ENCODE measurements at regions not wholly inside any gene's neighbourhood (a gene's known extent, or its start where the extent isn't known, plus 50 kb on each side); places are given as distances from the start of the nearest gene placed in this dataset.

DNA sequence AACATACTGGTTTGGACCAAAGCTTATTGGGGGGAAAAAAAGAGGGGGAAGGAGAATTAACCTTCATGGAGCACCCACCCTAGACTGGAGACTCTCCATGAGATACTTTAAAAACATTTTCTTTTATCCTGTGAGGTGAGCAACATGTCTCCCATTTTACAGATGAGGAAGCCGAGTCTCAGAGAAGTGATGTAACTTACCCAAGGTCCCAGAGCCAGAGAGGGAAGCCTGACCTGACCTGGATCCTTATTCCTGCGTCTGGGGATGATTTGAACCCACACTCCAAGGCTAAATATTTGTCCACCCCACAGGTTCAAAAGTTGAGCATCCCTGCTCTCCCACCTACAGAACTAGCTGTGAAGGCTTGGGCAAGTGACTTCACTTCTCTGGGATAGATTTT is 137.9 kb upstream of the JUN start:
- Mint-ChIP-seq H3K36me3 (ENCODE audit: low read depth) (no peaks in the 10 kb centered on the region), H3K4me3 (no peak overlapping the region), H3K9me3 (ENCODE audit: low read depth) (no peaks in the 10 kb centered on the region), H3K4me1 (peaks cover 12% of the 10 kb centered on the region), H3K27ac (no peak overlapping the region), H3K27me3 (peaks cover 2% of the 10 kb centered on the region)
- ChIA-PET CTCF (no interaction called here), POLR2A (no interaction called here)
- DNase-seq (no peak), ATAC-seq (no peak)
- intact Hi-C loops (cut with DNase I, micrococcal nuclease): no loop called here

- H3K9me3 Mint-ChIP-seq (ENCODE audit: low read depth): no peaks in the 10 kb centered on the region
- ATAC-seq: peak; percentile 99
- intact Hi-C loops (cut with DNase I, micrococcal nuclease): no loop called here
- POLR2A ChIA-PET: no interaction called here
- CTCF ChIA-PET: interaction anchor here (0.7 kb wide), 1 partner anchor 19 kb away, joined by 3 read pairs; no protein-coding TSS in a partner anchor
- H3K4me1 Mint-ChIP-seq: peaks cover 17% of the 10 kb centered on the region
- peak; percentile 77 for DNase-seq
- no peaks in the 10 kb centered on the region for H3K27me3 Mint-ChIP-seq
- no peaks in the 10 kb centered on the region for H3K36me3 Mint-ChIP-seq (ENCODE audit: low read depth)
- H3K4me3 Mint-ChIP-seq: no peak overlapping the region
- H3K27ac Mint-ChIP-seq: peak overlapping the region; percentile 8
Observed at GRCh38 chr1:58922302-58923089, 138.6 kb upstream of the JUN start.

DNA sequence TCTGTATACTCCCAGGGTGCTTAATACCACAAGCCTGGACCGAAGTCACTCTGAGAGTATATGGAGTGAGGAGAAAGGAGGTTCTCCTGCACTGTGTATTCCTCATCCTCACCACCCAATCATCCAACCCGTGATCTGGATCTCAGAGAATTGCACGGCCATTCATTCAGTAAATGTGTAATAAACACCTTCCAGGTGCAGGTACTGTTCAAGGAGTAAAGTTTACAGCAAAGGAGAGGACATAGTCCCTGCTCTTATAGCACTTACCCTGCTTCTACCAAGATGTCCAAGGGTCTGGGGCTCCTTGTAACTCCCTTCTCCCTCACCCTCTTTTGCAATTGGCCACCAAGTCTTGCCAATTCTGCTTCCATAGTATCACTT is 139.2 kb upstream of the JUN start:
- H3K4me1 Mint-ChIP-seq: peaks cover 17% of the 10 kb centered on the region
- intact Hi-C loops (cut with DNase I, micrococcal nuclease): no loop called here

DNA sequence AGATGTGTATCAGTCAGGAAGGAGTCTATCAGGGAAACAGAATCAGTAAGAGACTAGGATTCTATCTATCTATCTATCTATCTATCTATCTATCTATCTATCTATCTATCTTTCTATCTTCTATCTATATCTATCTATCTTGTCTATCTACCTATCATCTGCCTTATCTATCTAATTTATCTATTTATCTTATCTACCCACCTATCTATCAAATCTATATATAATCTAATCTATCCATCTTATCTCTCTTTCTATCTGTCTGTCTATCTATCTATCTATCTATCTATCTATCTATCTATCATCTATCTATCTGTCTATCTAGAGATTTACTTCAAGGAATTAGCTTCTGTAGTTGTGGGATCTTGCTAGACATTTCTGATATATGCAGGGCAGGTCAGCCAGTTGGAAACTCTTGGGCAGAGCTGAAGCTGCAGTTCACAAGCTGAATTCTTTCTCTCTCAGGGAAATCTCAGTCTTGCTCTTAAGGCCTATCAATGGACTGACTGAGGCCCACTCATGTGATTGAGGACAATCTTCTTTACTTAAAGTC is 140.2 kb upstream of the JUN start:
- Mint-ChIP-seq H3K36me3 (ENCODE audit: low read depth) (no peaks in the 10 kb centered on the region), H3K4me3 (no peak overlapping the region), H3K4me1 (peaks cover 19% of the 10 kb centered on the region), H3K9me3 (ENCODE audit: low read depth) (no peaks in the 10 kb centered on the region), H3K27me3 (no peaks in the 10 kb centered on the region), H3K27ac (no peak overlapping the region)
- intact Hi-C loops (cut with DNase I, micrococcal nuclease): no loop called here
- CTCF ChIA-PET: interaction anchor here (1.6 kb wide), 1 partner anchor 25 kb away, joined by 3 read pairs; no protein-coding TSS in a partner anchor
- no peak for ATAC-seq
- POLR2A ChIA-PET: no interaction called here
- no peak for DNase-seq

More for the DNA sequence above, 139.2 kb upstream of the JUN start:
- POLR2A ChIA-PET: no interaction called here
- CTCF ChIA-PET: interaction anchor here (1.6 kb wide), 1 partner anchor 24 kb away, joined by 3 read pairs; no protein-coding TSS in a partner anchor
- ATAC-seq (no peak), DNase-seq (no peak)
- no peaks in the 10 kb centered on the region for H3K9me3 Mint-ChIP-seq (ENCODE audit: low read depth)
- H3K27ac Mint-ChIP-seq: peak overlapping the region; percentile 0
- H3K27me3 Mint-ChIP-seq: no peaks in the 10 kb centered on the region
- H3K36me3 Mint-ChIP-seq (ENCODE audit: low read depth): no peaks in the 10 kb centered on the region
- no peak overlapping the region for H3K4me3 Mint-ChIP-seq

GRCh38 chr1:58924821-58925220 is 141.0 kb upstream of the JUN start:
- POLR2A ChIA-PET: no interaction called here
- intact Hi-C loops (cut with DNase I, micrococcal nuclease): no loop called here

GRCh38 chr1:58925247-58925646 is 141.4 kb upstream of the JUN start:
- H3K36me3 Mint-ChIP-seq (ENCODE audit: low read depth): no peaks in the 10 kb centered on the region
- DNase-seq (no peak), ATAC-seq (no peak)
- CTCF ChIA-PET: no interaction called here
- POLR2A ChIA-PET: no interaction called here
- no peak overlapping the region for H3K4me3 Mint-ChIP-seq
- no peak overlapping the region for H3K27ac Mint-ChIP-seq
- intact Hi-C loops (cut with DNase I, micrococcal nuclease): no loop called here
- peaks cover 31% of the 10 kb centered on the region for H3K4me1 Mint-ChIP-seq
- no peaks in the 10 kb centered on the region for H3K27me3 Mint-ChIP-seq
- H3K9me3 Mint-ChIP-seq (ENCODE audit: low read depth): no peaks in the 10 kb centered on the region

More at GRCh38 chr1:58924821-58925220, 141.0 kb upstream of the JUN start:
- Mint-ChIP-seq H3K9me3 (ENCODE audit: low read depth) (no peaks in the 10 kb centered on the region), H3K4me3 (no peak overlapping the region), H3K27ac (no peak overlapping the region), H3K36me3 (ENCODE audit: low read depth) (no peaks in the 10 kb centered on the region), H3K4me1 (peaks cover 26% of the 10 kb centered on the region), H3K27me3 (no peaks in the 10 kb centered on the region)
- ATAC-seq: no peak
- CTCF ChIA-PET: no interaction called here
- no peak for DNase-seq

GRCh38 chr1:58926152-58926551 is 142.3 kb upstream of the JUN start:
- ChIA-PET CTCF (no interaction called here), POLR2A (interaction anchor here (0.6 kb wide), 1 partner anchor 146 kb away, joined by 3 read pairs; no protein-coding TSS in a partner anchor)
- ATAC-seq: no peak
- Mint-ChIP-seq H3K9me3 (ENCODE audit: low read depth) (no peaks in the 10 kb centered on the region), H3K4me3 (no peak overlapping the region), H3K36me3 (ENCODE audit: low read depth) (no peaks in the 10 kb centered on the region), H3K4me1 (peaks cover 34% of the 10 kb centered on the region), H3K27me3 (no peaks in the 10 kb centered on the region), H3K27ac (no peak overlapping the region)
- no peak for DNase-seq
- intact Hi-C loops (cut with DNase I, micrococcal nuclease): no loop called here

GRCh38 chr1:58927041-58927721 is 143.3 kb upstream of the JUN start:
- intact Hi-C loops (cut with DNase I, micrococcal nuclease): no loop called here
- Mint-ChIP-seq H3K27me3 (no peaks in the 10 kb centered on the region), H3K36me3 (ENCODE audit: low read depth) (no peaks in the 10 kb centered on the region), H3K27ac (no peak overlapping the region), H3K4me1 (peaks cover 33% of the 10 kb centered on the region), H3K4me3 (no peak overlapping the region), H3K9me3 (ENCODE audit: low read depth) (no peaks in the 10 kb centered on the region)
- POLR2A ChIA-PET: no interaction called here
- DNase-seq (no peak), ATAC-seq (no peak)
- CTCF ChIA-PET: interaction anchor here (0.6 to 0.8 kb wide), 2 partner anchors 43 to 78 kb away, joined by 3 to 4 read pairs; no protein-coding TSS in a partner anchor

GRCh38 chr1:58927722-58928085 is 143.9 kb upstream of the JUN start:
- ChIA-PET CTCF (interaction anchor here (0.6 to 1.0 kb wide), 3 partner anchors 11 to 333 kb away, joined by 3 to 4 read pairs (median 3); no protein-coding TSS in a partner anchor), POLR2A (no interaction called here)
- Mint-ChIP-seq H3K4me1 (peaks cover 32% of the 10 kb centered on the region), H3K36me3 (ENCODE audit: low read depth) (no peaks in the 10 kb centered on the region), H3K4me3 (no peak overlapping the region), H3K27ac (no peak overlapping the region), H3K27me3 (no peaks in the 10 kb centered on the region), H3K9me3 (ENCODE audit: low read depth) (no peaks in the 10 kb centered on the region)
- intact Hi-C loops (cut with DNase I, micrococcal nuclease): no loop called here
- DNase-seq (no peak), ATAC-seq (no peak)

DNA sequence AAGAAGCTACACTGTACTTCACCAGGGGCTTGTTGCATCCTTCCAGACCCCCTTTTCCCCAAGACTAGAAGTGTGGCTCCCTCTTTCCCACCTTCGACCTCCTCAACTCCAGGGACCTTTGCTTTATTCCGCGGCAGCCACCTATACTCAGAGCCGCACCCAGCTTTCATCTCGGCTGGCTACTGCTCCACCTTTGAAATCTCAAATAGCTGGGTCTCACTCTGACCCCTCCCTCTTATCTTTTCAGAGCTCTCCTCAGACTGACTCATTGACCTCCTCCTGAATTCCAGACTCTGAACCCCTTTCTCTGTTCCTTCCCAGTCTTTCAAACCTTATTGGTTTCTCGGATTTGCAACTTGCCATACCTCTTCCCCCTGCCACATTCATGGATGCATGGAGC is 144.7 kb upstream of the JUN start:
- peaks cover 36% of the 10 kb centered on the region for H3K4me1 Mint-ChIP-seq
- H3K27ac Mint-ChIP-seq: no peak overlapping the region
- H3K4me3 Mint-ChIP-seq: no peak overlapping the region
- ChIA-PET POLR2A (no interaction called here), CTCF (interaction anchor here (0.6 to 1.0 kb wide), 2 partner anchors 10 to 334 kb away, joined by 3 read pairs; no protein-coding TSS in a partner anchor)
- no peaks in the 10 kb centered on the region for H3K36me3 Mint-ChIP-seq (ENCODE audit: low read depth)
- intact Hi-C loops (cut with DNase I, micrococcal nuclease): no loop called here
- ATAC-seq: no peak
- H3K9me3 Mint-ChIP-seq (ENCODE audit: low read depth): no peaks in the 10 kb centered on the region
- no peak for DNase-seq
- H3K27me3 Mint-ChIP-seq: no peaks in the 10 kb centered on the region

GRCh38 chr1:58929671-58930325 is 146.0 kb upstream of the JUN start:
- intact Hi-C loops (cut with DNase I, micrococcal nuclease): no loop called here
- POLR2A ChIA-PET: no interaction called here
- H3K9me3 Mint-ChIP-seq (ENCODE audit: low read depth): no peaks in the 10 kb centered on the region
- CTCF ChIA-PET: interaction anchor here (0.7 kb wide), 1 partner anchor 24 kb away, joined by 3 read pairs; no protein-coding TSS in a partner anchor
- H3K4me1 Mint-ChIP-seq: peaks cover 36% of the 10 kb centered on the region
- ATAC-seq (peak; percentile 91), DNase-seq (peak; percentile 81)
- no peak overlapping the region for H3K27ac Mint-ChIP-seq
- no peaks in the 10 kb centered on the region for H3K27me3 Mint-ChIP-seq
- H3K36me3 Mint-ChIP-seq (ENCODE audit: low read depth): no peaks in the 10 kb centered on the region
- no peak overlapping the region for H3K4me3 Mint-ChIP-seq

Measured in activated CD4-positive, alpha-beta T cell treated with anti-CD3 and anti-CD28 coated beads for 36 hours (primary cell).